T-helper 1 cell treated with Interleukin-12 subunit alpha and Interleukin-12 subunit beta and Interleukin-4 antibody, amounts not matched to agents 30 μg/mL and 1 μg/mL, for 36 hours (primary cell): ENCODE measurements at regions not wholly inside any gene's neighbourhood (a gene's known extent, or its start where the extent isn't known, plus 50 kb on each side); places are given as distances from the start of the nearest gene placed in this dataset.
"Not testable (repeated sequence)": the region's sequence is repeated elsewhere in the genome, so short reads cannot be mapped to it uniquely, and the experiment has no call there.

ENCODE experiments used
- H3K27ac Mint-ChIP-seq: one replicate; pipeline ENCODE4 v1.8.0; 2021; ENCODE audit warnings: mild to moderate bottlenecking, mixed read lengths
- H3K27me3 Mint-ChIP-seq: one replicate; pipeline ENCODE4 v1.8.0; 2021; ENCODE audit warnings: low read depth, mixed read lengths
- H3K36me3 Mint-ChIP-seq: one replicate; pipeline ENCODE4 v1.8.0; 2021; ENCODE audit warnings: low read depth, mixed read lengths
- H3K4me1 Mint-ChIP-seq: one replicate; pipeline ENCODE4 v1.8.0; 2021; ENCODE audit warnings: low read depth, mixed read lengths
- H3K4me3 Mint-ChIP-seq: one replicate; pipeline ENCODE4 v1.8.0; 2021; ENCODE audit warnings: mild to moderate bottlenecking, moderate library complexity, mixed read lengths
- H3K9me3 Mint-ChIP-seq: one replicate; pipeline ENCODE4 v1.8.0; 2021; ENCODE audit warnings: mixed read lengths

DNA sequence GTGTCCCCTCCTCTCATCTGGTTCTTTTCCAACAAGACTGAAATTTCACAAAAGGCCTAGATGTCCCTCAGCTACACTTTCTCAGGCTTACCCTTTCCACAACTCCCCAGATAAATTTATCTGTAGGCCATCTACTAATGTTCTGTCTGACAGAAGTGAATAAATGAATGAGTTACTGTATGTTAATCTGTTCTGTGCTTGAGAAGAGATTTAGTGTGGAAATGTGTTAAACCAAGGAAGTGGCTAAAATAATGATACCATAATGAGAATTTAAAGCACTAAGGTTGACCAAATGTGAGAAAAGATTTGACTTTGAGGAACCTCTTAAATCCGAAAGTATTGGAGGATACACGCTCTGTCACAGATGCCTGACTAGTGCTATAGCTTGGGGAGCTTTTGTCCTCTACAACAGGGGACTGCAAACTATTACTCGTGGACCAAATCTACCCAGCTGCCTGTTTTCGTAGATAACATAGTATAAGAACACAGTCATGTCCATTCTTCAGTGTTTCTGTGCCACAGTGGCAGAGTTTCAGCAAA is 74.8 kb upstream of the P2RY1 start:
- Mint-ChIP-seq H3K4me3 (no peak overlapping the region), H3K4me1 (no peaks in the 10 kb centered on the region), H3K27ac (no peak overlapping the region), H3K27me3 (no peaks in the 10 kb centered on the region), H3K36me3 (no peaks in the 10 kb centered on the region), H3K9me3 (peaks cover 4% of the 10 kb centered on the region)

DNA sequence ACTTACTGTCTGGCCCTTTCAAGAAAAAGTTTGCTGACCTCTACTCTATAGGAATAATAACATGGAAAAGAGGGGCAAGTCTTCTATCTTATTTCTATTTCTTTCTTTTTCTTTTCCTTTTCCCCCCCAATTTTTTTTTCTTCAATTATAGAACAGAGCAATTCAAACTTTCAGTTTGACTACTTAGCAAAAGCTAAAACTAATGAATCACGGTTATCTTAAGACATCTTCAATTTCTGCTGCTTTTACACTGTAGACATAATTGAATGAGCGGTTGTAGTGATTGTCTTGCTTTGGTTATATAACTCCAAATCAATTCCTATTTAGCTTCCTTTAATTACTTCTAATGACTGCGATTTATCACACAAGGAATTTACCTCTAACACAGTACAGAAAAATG is 74.3 kb upstream of the P2RY1 start:
- no peak overlapping the region for H3K27ac Mint-ChIP-seq
- no peaks in the 10 kb centered on the region for H3K36me3 Mint-ChIP-seq
- no peak overlapping the region for H3K4me3 Mint-ChIP-seq
- no peaks in the 10 kb centered on the region for H3K4me1 Mint-ChIP-seq
- no peaks in the 10 kb centered on the region for H3K27me3 Mint-ChIP-seq
- H3K9me3 Mint-ChIP-seq, result peaks cover 4% of the 10 kb centered on the region

DNA sequence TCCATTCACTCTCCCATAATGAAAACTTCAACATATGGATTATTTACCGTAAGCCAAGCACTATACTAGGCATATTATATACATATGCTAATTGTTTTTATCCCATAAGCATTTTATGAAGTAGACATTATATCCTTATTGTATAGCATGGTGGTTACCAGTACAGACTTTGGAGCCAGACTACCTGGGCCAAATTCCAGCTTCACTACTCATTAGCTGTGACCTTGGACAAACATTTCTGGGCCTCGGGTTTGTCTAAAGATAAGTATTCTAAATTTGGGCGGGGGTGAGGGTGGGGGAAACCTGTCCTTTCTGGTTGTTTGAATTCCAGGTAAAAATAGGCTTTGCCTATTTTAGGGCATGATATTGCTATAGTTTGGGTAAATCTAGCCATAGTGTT is 66.5 kb upstream of the P2RY1 start:
- peaks cover 4% of the 10 kb centered on the region for H3K9me3 Mint-ChIP-seq
- no peaks in the 10 kb centered on the region for H3K27me3 Mint-ChIP-seq
- no peaks in the 10 kb centered on the region for H3K36me3 Mint-ChIP-seq
- H3K27ac Mint-ChIP-seq, result no peak overlapping the region
- H3K4me1 Mint-ChIP-seq, result no peaks in the 10 kb centered on the region
- no peak overlapping the region for H3K4me3 Mint-ChIP-seq

DNA sequence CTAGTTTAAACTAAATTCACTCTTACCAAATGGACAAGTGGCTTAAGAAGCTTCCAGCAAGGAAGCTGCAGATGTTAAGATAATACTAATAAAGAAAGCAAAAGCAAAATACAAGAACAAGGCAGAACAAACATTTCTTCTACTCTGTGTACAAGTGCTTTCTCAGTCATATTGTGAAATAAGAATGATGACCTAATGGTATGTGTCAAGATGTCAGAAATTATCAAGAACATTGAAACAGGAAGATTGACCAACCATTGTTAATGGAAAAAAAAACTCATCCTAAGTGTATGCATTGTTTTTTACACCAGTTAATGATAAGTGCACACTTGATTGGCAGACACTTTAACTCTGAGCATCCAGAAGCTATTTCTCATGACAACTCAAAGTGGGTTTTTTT is 65.4 kb upstream of the P2RY1 start:
- H3K4me1 Mint-ChIP-seq, result no peaks in the 10 kb centered on the region
- no peaks in the 10 kb centered on the region for H3K9me3 Mint-ChIP-seq
- H3K27me3 Mint-ChIP-seq, result no peaks in the 10 kb centered on the region
- H3K4me3 Mint-ChIP-seq, result no peak overlapping the region
- no peak overlapping the region for H3K27ac Mint-ChIP-seq
- no peaks in the 10 kb centered on the region for H3K36me3 Mint-ChIP-seq

DNA sequence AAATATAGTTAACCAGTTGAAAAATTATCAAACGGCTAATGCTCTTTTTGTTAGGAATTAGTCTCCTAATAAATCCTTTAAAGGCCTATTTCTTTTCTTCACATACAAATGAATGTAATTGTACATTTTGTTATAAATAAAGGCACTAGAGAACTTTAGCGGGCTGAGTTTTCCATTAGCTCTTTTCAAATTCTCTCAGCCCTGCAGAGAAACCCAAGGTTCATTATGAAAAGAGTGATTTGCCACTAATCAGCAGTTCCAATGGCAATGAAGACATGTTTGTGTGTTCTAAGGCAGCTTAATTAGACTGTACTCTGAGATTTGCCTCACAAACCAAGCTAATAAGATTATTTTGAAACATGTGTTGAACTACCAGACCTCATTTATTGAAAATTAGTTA is 64.6 kb upstream of the P2RY1 start:
- Mint-ChIP-seq H3K4me1 (no peaks in the 10 kb centered on the region), H3K9me3 (no peaks in the 10 kb centered on the region)

DNA sequence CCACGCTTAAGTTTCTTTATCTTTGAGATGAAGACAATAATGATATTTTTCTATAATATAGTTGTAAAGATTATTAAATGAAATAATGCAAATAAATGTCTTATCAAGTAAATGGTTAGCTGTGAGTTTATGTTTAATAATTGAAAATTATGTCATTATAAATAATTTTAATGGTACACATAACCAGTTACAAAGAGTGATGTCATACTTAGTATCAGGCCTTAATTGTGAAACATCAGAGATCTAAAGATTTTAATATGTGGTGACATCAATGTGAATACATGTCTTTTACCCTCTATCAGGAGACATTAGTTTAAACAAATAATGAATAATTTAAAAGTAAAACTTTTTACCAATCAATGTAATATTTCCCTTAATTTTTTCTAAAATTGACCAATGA is 63.8 kb upstream of the P2RY1 start:
- no peaks in the 10 kb centered on the region for H3K27me3 Mint-ChIP-seq
- H3K9me3 Mint-ChIP-seq, result no peaks in the 10 kb centered on the region
- no peaks in the 10 kb centered on the region for H3K36me3 Mint-ChIP-seq

More for the DNA sequence above, 64.6 kb upstream of the P2RY1 start:
- no peaks in the 10 kb centered on the region for H3K27me3 Mint-ChIP-seq
- H3K4me3 Mint-ChIP-seq, result no peak overlapping the region
- no peak overlapping the region for H3K27ac Mint-ChIP-seq
- no peaks in the 10 kb centered on the region for H3K36me3 Mint-ChIP-seq

DNA sequence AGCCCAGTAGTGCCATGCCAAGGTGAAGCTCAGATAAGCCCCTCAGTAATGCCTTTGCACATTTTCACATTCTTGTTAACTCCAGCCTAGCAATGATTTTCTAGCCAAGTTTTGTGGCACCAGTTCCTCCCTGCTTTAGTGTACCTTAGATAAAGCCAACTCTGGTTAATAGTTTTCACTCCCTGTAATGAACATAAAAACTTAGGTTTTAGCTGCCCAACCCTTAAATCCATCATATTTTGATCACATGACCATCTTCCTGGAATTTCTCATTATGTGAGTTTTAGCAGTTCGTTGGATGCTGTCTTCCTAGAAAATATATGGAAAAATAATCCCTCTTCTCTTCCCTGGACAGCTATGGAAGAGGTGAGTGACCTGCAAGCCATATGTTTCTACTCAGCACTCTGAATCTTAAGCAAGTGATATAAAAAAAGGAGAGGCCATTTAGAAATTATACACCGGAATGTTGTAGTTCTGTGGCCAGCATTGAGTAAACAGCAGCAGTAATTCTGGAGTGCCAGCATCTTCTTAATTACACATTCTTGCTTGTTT is 62.2 kb upstream of the P2RY1 start:
- no peaks in the 10 kb centered on the region for H3K27me3 Mint-ChIP-seq
- H3K36me3 Mint-ChIP-seq, result no peaks in the 10 kb centered on the region
- no peak overlapping the region for H3K4me3 Mint-ChIP-seq

More for the DNA sequence above, 63.8 kb upstream of the P2RY1 start:
- H3K4me1 Mint-ChIP-seq, result no peaks in the 10 kb centered on the region
- no peak overlapping the region for H3K27ac Mint-ChIP-seq
- no peak overlapping the region for H3K4me3 Mint-ChIP-seq

DNA sequence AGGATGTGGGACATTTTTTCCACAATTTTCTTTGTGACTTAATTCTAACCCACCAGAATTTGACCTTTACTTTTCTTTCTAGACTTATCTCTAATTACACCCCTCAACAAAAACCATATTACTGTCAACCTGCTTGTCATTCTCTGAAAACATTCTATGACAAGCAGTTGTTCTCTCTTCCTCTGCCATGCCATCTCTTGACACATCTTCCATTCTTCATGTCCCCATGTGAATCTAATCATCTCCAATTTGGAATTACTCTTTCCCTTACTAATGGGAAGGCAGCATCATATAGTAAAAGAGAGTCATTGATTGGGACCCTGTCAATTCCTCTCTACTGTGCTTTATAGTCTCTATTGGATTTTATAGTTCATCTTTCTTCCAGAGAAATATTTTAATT is 61.3 kb upstream of the P2RY1 start:
- Mint-ChIP-seq H3K36me3 (no peaks in the 10 kb centered on the region), H3K9me3 (no peaks in the 10 kb centered on the region), H3K4me3 (no peak overlapping the region), H3K27me3 (no peaks in the 10 kb centered on the region), H3K27ac (no peak overlapping the region), H3K4me1 (no peaks in the 10 kb centered on the region)

More for the DNA sequence above, 62.2 kb upstream of the P2RY1 start:
- Mint-ChIP-seq H3K9me3 (no peaks in the 10 kb centered on the region), H3K4me1 (no peaks in the 10 kb centered on the region), H3K27ac (no peak overlapping the region)

DNA sequence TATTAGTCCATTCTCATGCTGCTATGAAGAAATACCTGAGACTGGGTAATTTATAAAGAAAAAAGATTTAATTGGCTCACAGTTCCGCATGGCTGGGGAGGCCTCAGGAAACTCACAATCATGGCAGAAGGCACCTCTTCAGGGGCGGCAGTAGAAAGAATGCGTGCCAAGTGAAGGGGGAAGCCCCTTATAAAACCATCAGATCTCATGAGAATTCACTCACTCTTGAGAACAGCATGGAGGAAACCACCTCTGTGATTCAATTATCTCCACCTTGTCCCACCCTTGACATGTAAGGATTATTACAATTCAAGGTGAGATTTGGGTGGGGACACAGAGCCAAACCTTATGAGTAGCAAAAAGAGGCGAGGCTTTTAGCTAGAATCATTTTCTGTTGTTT is 60.7 kb upstream of the P2RY1 start:
- H3K27me3 Mint-ChIP-seq, H3K27ac Mint-ChIP-seq, H3K9me3 Mint-ChIP-seq, H3K36me3 Mint-ChIP-seq, H3K4me1 Mint-ChIP-seq, H3K4me3 Mint-ChIP-seq: not testable (repeated sequence)

DNA sequence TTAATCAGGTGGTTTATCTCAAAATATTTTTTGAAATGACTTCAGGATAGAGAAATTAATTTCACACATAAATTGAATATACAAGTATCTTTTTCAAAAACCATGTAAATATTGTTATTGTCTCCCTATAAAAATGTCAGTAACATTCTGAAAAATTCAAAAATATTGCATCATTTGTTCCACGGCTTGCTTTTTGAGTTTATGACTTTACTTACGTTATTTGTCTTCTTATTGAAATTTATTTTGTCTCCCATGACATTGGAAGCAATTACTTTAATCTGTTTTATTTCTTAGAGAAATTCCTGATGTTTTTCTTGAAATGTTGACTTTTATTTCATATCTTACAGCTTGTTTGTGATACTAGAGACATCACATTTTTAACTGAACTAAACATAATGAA is 56.9 kb upstream of the P2RY1 start:
- H3K27ac Mint-ChIP-seq, result no peak overlapping the region
- H3K36me3 Mint-ChIP-seq, result no peaks in the 10 kb centered on the region
- H3K4me3 Mint-ChIP-seq, result no peak overlapping the region
- H3K27me3 Mint-ChIP-seq, result no peaks in the 10 kb centered on the region
- H3K4me1 Mint-ChIP-seq, result no peaks in the 10 kb centered on the region
- H3K9me3 Mint-ChIP-seq, result no peaks in the 10 kb centered on the region

DNA sequence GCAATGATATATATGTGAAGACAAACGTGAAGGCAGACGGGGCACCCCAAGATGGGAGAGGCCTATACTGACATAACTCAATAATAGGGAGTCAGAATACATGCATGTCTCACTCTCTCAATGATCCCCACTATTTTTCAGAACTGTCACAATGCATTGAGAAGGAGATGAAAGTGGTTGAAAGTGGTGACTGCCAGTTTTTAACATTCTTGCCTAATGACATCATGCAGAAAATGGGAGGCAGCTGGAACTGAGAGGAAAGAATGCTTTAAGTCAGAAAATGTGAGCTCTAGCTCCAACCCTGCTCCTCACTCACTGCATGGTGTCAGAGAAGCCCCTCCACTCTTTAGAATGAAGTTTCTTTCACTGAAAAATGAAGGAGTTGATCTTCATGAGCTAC is 55.3 kb upstream of the P2RY1 start:
- no peaks in the 10 kb centered on the region for H3K4me1 Mint-ChIP-seq
- H3K27me3 Mint-ChIP-seq, result no peaks in the 10 kb centered on the region
- no peaks in the 10 kb centered on the region for H3K36me3 Mint-ChIP-seq
- no peak overlapping the region for H3K27ac Mint-ChIP-seq
- no peaks in the 10 kb centered on the region for H3K9me3 Mint-ChIP-seq
- no peak overlapping the region for H3K4me3 Mint-ChIP-seq

DNA sequence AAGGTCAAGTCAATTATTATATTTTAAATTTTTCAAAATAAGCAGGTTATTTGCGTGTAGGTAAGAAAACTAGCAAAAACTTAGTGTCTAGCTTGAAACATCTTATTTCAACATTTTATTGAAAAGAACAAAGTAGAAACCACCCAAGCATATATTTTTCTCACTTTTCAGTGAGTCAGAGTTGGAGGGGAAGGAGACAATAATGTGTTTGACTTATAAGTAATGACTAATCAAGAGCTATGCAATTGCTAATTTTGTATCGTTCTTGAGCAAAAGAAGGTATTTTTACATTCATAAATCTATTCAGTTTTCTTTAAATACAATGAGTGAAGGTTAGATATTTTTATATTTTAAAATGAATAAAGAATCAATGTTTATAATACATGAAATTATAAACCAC is 54.4 kb upstream of the P2RY1 start:
- no peak overlapping the region for H3K4me3 Mint-ChIP-seq
- H3K27ac Mint-ChIP-seq, result no peak overlapping the region
- no peaks in the 10 kb centered on the region for H3K36me3 Mint-ChIP-seq
- no peaks in the 10 kb centered on the region for H3K27me3 Mint-ChIP-seq
- H3K4me1 Mint-ChIP-seq, result no peaks in the 10 kb centered on the region
- no peaks in the 10 kb centered on the region for H3K9me3 Mint-ChIP-seq

DNA sequence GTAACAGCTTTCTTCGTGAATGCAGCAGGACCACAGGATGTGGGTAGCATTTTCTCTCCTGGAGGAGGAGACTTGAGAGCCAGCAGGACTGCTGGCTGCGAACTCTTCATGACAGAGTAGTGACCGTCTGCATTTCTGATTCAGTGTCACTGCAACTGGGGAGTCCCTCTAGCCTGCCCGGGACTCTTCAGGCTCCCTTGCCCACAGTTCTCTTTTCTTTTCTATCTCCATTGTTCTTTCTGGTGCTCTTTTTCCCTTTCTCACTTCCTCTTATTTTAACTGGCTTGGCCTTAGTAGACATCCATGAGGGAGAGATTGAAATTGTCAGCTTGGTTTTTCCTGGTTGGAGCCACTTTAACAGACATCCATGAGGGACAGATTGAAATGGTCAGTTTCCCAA is 49.9 kb upstream of the P2RY1 start:
- Mint-ChIP-seq H3K4me3 (no peak overlapping the region), H3K9me3 (no peaks in the 10 kb centered on the region), H3K36me3 (no peaks in the 10 kb centered on the region), H3K27me3 (no peaks in the 10 kb centered on the region), H3K4me1 (no peaks in the 10 kb centered on the region), H3K27ac (no peak overlapping the region)
